Thyroid gland (tissue), 4 donors: ENCODE measurements at regions not wholly inside any gene's neighbourhood (a gene's known extent, or its start where the extent isn't known, plus 50 kb on each side); places are given as distances from the start of the nearest gene placed in this dataset.
"Not testable (repeated sequence)": the region's sequence is repeated elsewhere in the genome, so short reads cannot be mapped to it uniquely, and the experiment has no call there.

ENCODE experiments used
- CTCF ChIP-seq, 6 experiments: fragments of 200-600 bp in 3 of 6; fragments of 450-650 bp in 3 of 6; sonication (generic) in 3 of 6; IDR thresholded peaks; one replicate each; pipeline ENCODE4 v1.5.1; 2016 to 2019; ENCODE audit warnings: antibody characterized with exemption in 6 of 6, mild to moderate bottlenecking in 2 of 6, inconsistent platforms in 1 of 6, moderate library complexity in 1 of 6
- POLR2A ChIP-seq, 2 donors: fragments of 450-650 bp; IDR thresholded peaks; one replicate each; pipeline ENCODE4 v1.6.1; 2017; ENCODE audit warnings: antibody characterized with exemption in 2 of 2, mild to moderate bottlenecking in 2 of 2, moderate library complexity in 1 of 2

GRCh38 chr18:14265637-14266410 is 133.6 kb upstream of the ZNF519 start:
- TF ChIP-seq CTCF, POLR2A (IDR thresholded peaks at IDR 0.05): not testable (repeated sequence)
